Stimulated activated naive CD8-positive, alpha-beta T cell treated with anti-CD3 and anti-CD28 coated beads, Interleukin-15, amount 100 ng/mL, for 72 hours (primary cell): ENCODE measurements at regions not wholly inside any gene's neighbourhood (a gene's known extent, or its start where the extent isn't known, plus 50 kb on each side); places are given as distances from the start of the nearest gene placed in this dataset.

Experiments used
- ATAC-seq: fragments of 150-1000 bp; cut with Tn5 transposase; 2 replicates; pipeline ENCODE4 v1.10.0; 2021; ENCODE audit warnings: mild to moderate bottlenecking, moderate library complexity
- DNase-seq, 2 donors: peaks; one replicate each; pipeline ENCODE4 v3.0.0; 2021 to 2022
- H3K27ac Mint-ChIP-seq, 2 donors: one replicate each; pipeline ENCODE4 v1.8.0; 2022; ENCODE audit warnings: mild to moderate bottlenecking in 2 of 2, mixed read lengths in 2 of 2, moderate library complexity in 2 of 2
- H3K27me3 Mint-ChIP-seq: one replicate; pipeline ENCODE4 v1.8.0; 2022; ENCODE audit warnings: mixed read lengths
- H3K4me1 Mint-ChIP-seq: one replicate; pipeline ENCODE4 v1.8.0; 2022; ENCODE audit warnings: mild to moderate bottlenecking, mixed read lengths
- H3K4me3 Mint-ChIP-seq, 2 donors: one replicate each; pipeline ENCODE4 v1.8.0; 2022; ENCODE audit warnings: mild to moderate bottlenecking in 2 of 2, mixed read lengths in 2 of 2, moderate library complexity in 1 of 2
- H3K9me3 Mint-ChIP-seq, 2 donors: one replicate each; pipeline ENCODE4 v1.8.0; 2022; ENCODE audit warnings: mixed read lengths in 2 of 2

GRCh38 chr17:5784791-5785190 is 200.5 kb upstream of the NLRP1 start:
- ATAC-seq, result no peak
- Mint-ChIP-seq H3K4me1 (no peaks in the 10 kb centered on the region), H3K9me3 (peaks cover 6 to 8% of the 10 kb centered on the region in 2 donors), H3K4me3 (no peak overlapping the region), H3K27ac (no peak overlapping the region), H3K27me3 (peaks cover 63% of the 10 kb centered on the region)
- no peak for DNase-seq

GRCh38 chr17:5785338-5785737 is 201.0 kb upstream of the NLRP1 start:
- H3K4me1 Mint-ChIP-seq, result no peaks in the 10 kb centered on the region
- peaks cover 6 to 8% of the 10 kb centered on the region in 2 donors for H3K9me3 Mint-ChIP-seq
- H3K27ac Mint-ChIP-seq, result no peak overlapping the region
- ATAC-seq, result no peak
- peaks cover 63% of the 10 kb centered on the region for H3K27me3 Mint-ChIP-seq
- no peak for DNase-seq
- H3K4me3 Mint-ChIP-seq, result no peak overlapping the region

GRCh38 chr17:5785867-5786509 is 201.7 kb upstream of the NLRP1 start:
- Mint-ChIP-seq H3K4me1 (no peaks in the 10 kb centered on the region), H3K27ac (no peak overlapping the region), H3K27me3 (peaks cover 63% of the 10 kb centered on the region), H3K4me3 (no peak overlapping the region), H3K9me3 (peaks cover 6 to 8% of the 10 kb centered on the region in 2 donors)
- DNase-seq (no peak), ATAC-seq (no peak)

GRCh38 chr17:5786510-5786875 is 202.2 kb upstream of the NLRP1 start:
- H3K27me3 Mint-ChIP-seq, result peaks cover 63% of the 10 kb centered on the region
- no peak for DNase-seq

GRCh38 chr17:5788266-5788900 is 204.1 kb upstream of the NLRP1 start:
- DNase-seq (no peak), ATAC-seq (no peak)
- Mint-ChIP-seq H3K4me3 (no peak overlapping the region), H3K27ac (no peak overlapping the region), H3K9me3 (peaks cover 15 to 16% of the 10 kb centered on the region in 2 donors), H3K4me1 (no peaks in the 10 kb centered on the region), H3K27me3 (peaks cover 70% of the 10 kb centered on the region)

More at GRCh38 chr17:5786510-5786875, 202.2 kb upstream of the NLRP1 start:
- no peak for ATAC-seq
- no peak overlapping the region for H3K4me3 Mint-ChIP-seq
- peaks cover 6 to 8% of the 10 kb centered on the region in 2 donors for H3K9me3 Mint-ChIP-seq
- no peak overlapping the region for H3K27ac Mint-ChIP-seq
- no peaks in the 10 kb centered on the region for H3K4me1 Mint-ChIP-seq

GRCh38 chr17:5789528-5789927 is 205.2 kb upstream of the NLRP1 start:
- Mint-ChIP-seq H3K27me3 (peaks cover 77% of the 10 kb centered on the region), H3K9me3 (peaks cover 11 to 16% of the 10 kb centered on the region in 2 donors), H3K27ac (no peak overlapping the region), H3K4me1 (no peaks in the 10 kb centered on the region), H3K4me3 (no peak overlapping the region)
- DNase-seq, result no peak
- ATAC-seq, result no peak

- Mint-ChIP-seq H3K9me3 (peaks cover 11 to 16% of the 10 kb centered on the region in 2 donors), H3K4me1 (no peaks in the 10 kb centered on the region), H3K27ac (no peak overlapping the region), H3K4me3 (no peak overlapping the region), H3K27me3 (peaks cover 76% of the 10 kb centered on the region)
- DNase-seq (no peak), ATAC-seq (no peak)
Observed at GRCh38 chr17:5793157-5793556, 208.8 kb upstream of the NLRP1 start.

- peaks cover 73% of the 10 kb centered on the region for H3K27me3 Mint-ChIP-seq
- H3K27ac Mint-ChIP-seq, result no peak overlapping the region
- H3K4me1 Mint-ChIP-seq, result no peaks in the 10 kb centered on the region
- DNase-seq (no peak), ATAC-seq (no peak)
- peaks cover 11 to 16% of the 10 kb centered on the region in 2 donors for H3K9me3 Mint-ChIP-seq
- no peak overlapping the region for H3K4me3 Mint-ChIP-seq
Observed at GRCh38 chr17:5793899-5794298, 209.6 kb upstream of the NLRP1 start.

- no peak for ATAC-seq
- peaks cover 73% of the 10 kb centered on the region for H3K27me3 Mint-ChIP-seq
- H3K9me3 Mint-ChIP-seq, result peaks cover 11 to 16% of the 10 kb centered on the region in 2 donors
- no peak overlapping the region for H3K27ac Mint-ChIP-seq
- no peak overlapping the region for H3K4me3 Mint-ChIP-seq
- no peaks in the 10 kb centered on the region for H3K4me1 Mint-ChIP-seq
- no peak for DNase-seq
Observed at GRCh38 chr17:5794385-5794784, 210.1 kb upstream of the NLRP1 start.

GRCh38 chr17:5794881-5795506 is 210.7 kb upstream of the NLRP1 start:
- Mint-ChIP-seq H3K4me1 (no peaks in the 10 kb centered on the region), H3K4me3 (no peak overlapping the region), H3K27me3 (peaks cover 73% of the 10 kb centered on the region), H3K27ac (no peak overlapping the region), H3K9me3 (peaks cover 11 to 16% of the 10 kb centered on the region in 2 donors)
- DNase-seq (no peak), ATAC-seq (no peak)

- Mint-ChIP-seq H3K4me3 (no peak overlapping the region), H3K27me3 (peaks cover 82% of the 10 kb centered on the region), H3K27ac (no peak overlapping the region), H3K9me3 (peaks cover 6 to 13% of the 10 kb centered on the region in 2 donors), H3K4me1 (no peaks in the 10 kb centered on the region)
- DNase-seq (no peak), ATAC-seq (no peak)
Observed at GRCh38 chr17:5797447-5798050, 213.2 kb upstream of the NLRP1 start.

GRCh38 chr17:5798094-5798493 is 213.8 kb upstream of the NLRP1 start:
- Mint-ChIP-seq H3K4me3 (no peak overlapping the region), H3K9me3 (peaks cover under 1 to 7% of the 10 kb centered on the region in 2 donors), H3K27ac (no peak overlapping the region), H3K4me1 (no peaks in the 10 kb centered on the region), H3K27me3 (peaks cover 82% of the 10 kb centered on the region)
- ATAC-seq, result no peak
- DNase-seq, result no peak

- no peak overlapping the region for H3K27ac Mint-ChIP-seq
- peaks cover 88% of the 10 kb centered on the region for H3K27me3 Mint-ChIP-seq
Observed at GRCh38 chr17:5800131-5800530, 215.8 kb upstream of the NLRP1 start.

GRCh38 chr17:5800646-5801045 is 216.3 kb upstream of the NLRP1 start:
- Mint-ChIP-seq H3K4me3 (no peak overlapping the region), H3K27ac (no peak overlapping the region), H3K4me1 (no peaks in the 10 kb centered on the region), H3K9me3 (no peaks in the 10 kb centered on the region), H3K27me3 (peaks cover 89% of the 10 kb centered on the region)
- no peak for ATAC-seq
- no peak for DNase-seq

More at GRCh38 chr17:5800131-5800530, 215.8 kb upstream of the NLRP1 start:
- no peaks in the 10 kb centered on the region for H3K9me3 Mint-ChIP-seq
- no peak overlapping the region for H3K4me3 Mint-ChIP-seq
- ATAC-seq, result no peak
- no peaks in the 10 kb centered on the region for H3K4me1 Mint-ChIP-seq
- no peak for DNase-seq

GRCh38 chr17:5804251-5804650 is 219.9 kb upstream of the NLRP1 start:
- Mint-ChIP-seq H3K4me3 (no peak overlapping the region), H3K27ac (no peak overlapping the region), H3K27me3 (peaks cover 75% of the 10 kb centered on the region), H3K9me3 (peaks cover 0 to under 1% of the 10 kb centered on the region in 2 donors), H3K4me1 (no peaks in the 10 kb centered on the region)
- ATAC-seq (no peak), DNase-seq (no peak)

- no peak overlapping the region for H3K4me3 Mint-ChIP-seq
- H3K27ac Mint-ChIP-seq, result no peak overlapping the region
- H3K9me3 Mint-ChIP-seq, result peaks cover 14 to 31% of the 10 kb centered on the region in 2 donors
- no peak for ATAC-seq
- peaks cover 28% of the 10 kb centered on the region for H3K27me3 Mint-ChIP-seq
- no peaks in the 10 kb centered on the region for H3K4me1 Mint-ChIP-seq
- DNase-seq, result no peak
Observed at GRCh38 chr17:5809056-5809455, 224.7 kb upstream of the NLRP1 start.
